ENCODE measurements at regions not wholly inside any gene's neighbourhood (a gene's known extent, or its start where the extent isn't known, plus 50 kb on each side); places are given as distances from the start of the nearest gene placed in this dataset.

GRCh38 chr9:115972843-115973595, 180.6 kb upstream of the PAPPA start:
- TF ChIP-seq CTCF (IDR thresholded peaks at IDR 0.05) (no peak), ZFX (IDR thresholded peaks at IDR 0.05; ENCODE audit: borderline replicate concordance) (no peak)

Measured in 22Rv1 (cell line).